OCI-LY7 (cell line): ENCODE measurements at regions not wholly inside any gene's neighbourhood (a gene's known extent, or its start where the extent isn't known, plus 50 kb on each side); places are given as distances from the start of the nearest gene placed in this dataset.

ENCODE experiments used
- BruUV-seq: library from RNA; stranded (reverse); fragments of 400-500 nt; replicated peaks from 2 replicates; lab custom pipeline; 2021; lab: Mats Ljungman, UMichigan
- CTCF ChIA-PET: fragments of 300-600 bp; sonication (Branson Sonifier 250); formaldehyde crosslinking; loops from one replicate; lab custom pipeline; 2022; ENCODE audit warnings: antibody characterized with exemption; ENCODE audit not compliant: unreplicated experiment; lab: Charles Lee
- POLR2A ChIA-PET: fragments of 300-600 bp; sonication (Branson Sonifier 250); formaldehyde crosslinking; loops from one replicate; lab custom pipeline; 2022; ENCODE audit warnings: antibody characterized with exemption; lab: Charles Lee
- DNase-seq: peaks from one replicate; pipeline ENCODE4 v3.0.0-alpha.2; 2015; ENCODE audit warnings: low spot score
- H2AFZ ChIP-seq: fragments of 200-600 bp; sonication (generic), shearing (Covaris generic); 2 replicates; pipeline ENCODE4 v1.6.1; 2014; ENCODE audit warnings: mild to moderate bottlenecking, antibody characterized with exemption, low read length, moderate library complexity
- H3K27ac ChIP-seq: fragments of 200-600 bp; sonication (generic); 2 replicates; pipeline ENCODE4 v1.5.1; 2014; ENCODE audit warnings: mixed run types, low read depth, mild to moderate bottlenecking, moderate library complexity, low read length, inconsistent platforms; ENCODE audit not compliant: poor library complexity, severe bottlenecking
- H3K36me3 ChIP-seq: fragments of 200-600 bp; sonication (generic); 2 replicates; pipeline ENCODE4 v1.6.1; 2014; ENCODE audit warnings: mild to moderate bottlenecking, antibody characterized with exemption, low read length, moderate library complexity, mixed read lengths; ENCODE audit not compliant: insufficient read depth
- H3K4me1 ChIP-seq: fragments of 200-600 bp; sonication (generic); 2 replicates; pipeline ENCODE4 v1.5.1; 2014; ENCODE audit warnings: mild to moderate bottlenecking, low read length; ENCODE audit not compliant: insufficient read depth, poor library complexity, severe bottlenecking
- H3K4me2 ChIP-seq: fragments of 200-600 bp; sonication (generic); 2 replicates; pipeline ENCODE4 v1.6.1; 2014; ENCODE audit warnings: mild to moderate bottlenecking, low read length
- H3K4me3 ChIP-seq: fragments of 200-600 bp; sonication (generic); 2 replicates; pipeline ENCODE4 v1.5.1; 2014; ENCODE audit warnings: mild to moderate bottlenecking, low read depth, low read length; ENCODE audit not compliant: poor library complexity, severe bottlenecking
- H3K79me2 ChIP-seq: fragments of 200-600 bp; sonication (generic); 2 replicates; pipeline ENCODE4 v1.6.1; 2016; ENCODE audit warnings: low read depth, mild to moderate bottlenecking, low read length, moderate library complexity, mixed read lengths; ENCODE audit not compliant: insufficient read depth
- H3K9me2 ChIP-seq: fragments of 200-600 bp; sonication (generic); 2 replicates; pipeline ENCODE4 v1.6.1; 2016; ENCODE audit warnings: mild to moderate bottlenecking, low read length, mixed read lengths; ENCODE audit not compliant: insufficient read depth
- H3K9me3 ChIP-seq: fragments of 200-600 bp; sonication (generic); 2 replicates; pipeline ENCODE4 v1.6.1; 2014; ENCODE audit warnings: mild to moderate bottlenecking, mixed run types, low read length, mixed read lengths
- H4K20me1 ChIP-seq: fragments of 200-600 bp; sonication (generic); 2 replicates; pipeline ENCODE4 v1.6.1; 2014; ENCODE audit warnings: mild to moderate bottlenecking, antibody characterized with exemption, low read length, moderate library complexity, mixed read lengths; ENCODE audit not compliant: insufficient read depth
- CTCF ChIP-seq: fragments of 200-600 bp; sonication (generic); conservative IDR thresholded peaks from 2 replicates; pipeline ENCODE4 v1.5.1; 2014; ENCODE audit warnings: mild to moderate bottlenecking, antibody characterized with exemption, low read length, moderate library complexity, mixed read lengths
- EZH2phosphoT487 ChIP-seq: fragments of 200-600 bp; sonication (generic); IDR thresholded peaks from 2 replicates; pipeline ENCODE4 v1.6.1; 2018; ENCODE audit warnings: low read depth, borderline replicate concordance, mild to moderate bottlenecking, mixed run types, antibody characterized with exemption, low read length, moderate library complexity, mixed read lengths
- intact Hi-C: fragments of 100-400 bp; cut with micrococcal nuclease; formaldehyde crosslinking; loops from one replicate; pipeline ENCODE4 v1.10.0; 2022; ENCODE audit not compliant: unreplicated experiment

GRCh38 chr6:91606148-91606901, 1019.5 kb upstream of the MAP3K7 start:
- CTCF ChIA-PET, result no interaction called here
- Histone ChIP-seq H2AFZ (no peak overlapping the region), H3K9me3 (no peaks in the 10 kb centered on the region), H3K79me2 (no peaks in the 10 kb centered on the region), H3K4me1 (no peaks in the 10 kb centered on the region), H3K4me3 (no peak overlapping the region), H3K36me3 (no peaks in the 10 kb centered on the region), H3K9me2 (no peaks in the 10 kb centered on the region), H3K4me2 (no peak overlapping the region), H4K20me1 (no peaks in the 10 kb centered on the region), H3K27ac (no peak overlapping the region)
- POLR2A ChIA-PET, result interaction anchor here (0.7 to 1.0 kb wide), 2 partner anchors 11 to 12 kb away, joined by 4 read pairs; no protein-coding TSS in a partner anchor
- no TSS peak for BruUV-seq
- intact Hi-C loops, result no loop called here
- TF ChIP-seq CTCF (no peak), EZH2phosphoT487 (no peak)
- no peak for DNase-seq

- no peaks in the 10 kb centered on the region for H3K79me2 ChIP-seq
- CTCF ChIA-PET, result no interaction called here
- DNase-seq, result no peak
- H4K20me1 ChIP-seq, result no peaks in the 10 kb centered on the region
- TF ChIP-seq EZH2phosphoT487, result no peak
- no peak for TF ChIP-seq CTCF
- H3K27ac ChIP-seq, result no peak overlapping the region
- no peak overlapping the region for H3K4me3 ChIP-seq
- intact Hi-C loops, result no loop called here
- no peaks in the 10 kb centered on the region for H3K4me1 ChIP-seq
- no peaks in the 10 kb centered on the region for H3K36me3 ChIP-seq
- POLR2A ChIA-PET, result interaction anchor here (0.6 kb wide), 2 partner anchors 41 to 67 kb away, joined by 3 read pairs; no protein-coding TSS in a partner anchor
- no peak overlapping the region for H2AFZ ChIP-seq
- BruUV-seq, result no TSS peak
- no peaks in the 10 kb centered on the region for H3K9me2 ChIP-seq
- H3K4me2 ChIP-seq, result no peak overlapping the region
- no peaks in the 10 kb centered on the region for H3K9me3 ChIP-seq
Measured at GRCh38 chr6:91600561-91600960, 1013.7 kb upstream of the MAP3K7 start.

- POLR2A ChIA-PET, result no interaction called here
- no TSS peak for BruUV-seq
Measured at GRCh38 chr6:91590191-91590590, 1003.3 kb upstream of the MAP3K7 start.

More at GRCh38 chr6:91590191-91590590, 1003.3 kb upstream of the MAP3K7 start:
- TF ChIP-seq EZH2phosphoT487 (no peak), CTCF (no peak)
- Histone ChIP-seq H3K36me3 (no peaks in the 10 kb centered on the region), H2AFZ (no peak overlapping the region), H3K4me3 (no peak overlapping the region), H3K9me3 (no peaks in the 10 kb centered on the region), H3K79me2 (no peaks in the 10 kb centered on the region), H3K9me2 (no peaks in the 10 kb centered on the region), H3K27ac (no peak overlapping the region), H4K20me1 (no peaks in the 10 kb centered on the region), H3K4me1 (no peaks in the 10 kb centered on the region), H3K4me2 (no peak overlapping the region)
- no peak for DNase-seq
- CTCF ChIA-PET, result no interaction called here
- intact Hi-C loops, result no loop called here
